Mucosa of rectum (tissue), 2 donors: ENCODE measurements at regions not wholly inside any gene's neighbourhood (a gene's known extent, or its start where the extent isn't known, plus 50 kb on each side); places are given as distances from the start of the nearest gene placed in this dataset.

Experiments
- H3K27ac ChIP-seq, 2 donors: one replicate each; pipeline ENCODE4 v1.7.0; 2013; ENCODE audit warnings: inconsistent platforms in 2 of 2, low read depth in 2 of 2, low read length in 2 of 2
- H3K27me3 ChIP-seq, 2 donors: one replicate each; pipeline ENCODE4 v1.7.0; 2013; ENCODE audit warnings: low read length in 2 of 2; ENCODE audit not compliant: control insufficient read depth in 2 of 2, insufficient read depth in 2 of 2
- H3K36me3 ChIP-seq, 2 donors: one replicate each; pipeline ENCODE4 v1.7.0; 2013; ENCODE audit warnings: low read length in 2 of 2; ENCODE audit not compliant: control insufficient read depth in 2 of 2, insufficient read depth in 2 of 2
- H3K4me1 ChIP-seq, 2 donors: one replicate each; pipeline ENCODE4 v1.7.0; 2013; ENCODE audit warnings: low read length in 2 of 2, mild to moderate bottlenecking in 1 of 2; ENCODE audit not compliant: control insufficient read depth in 2 of 2, insufficient read depth in 2 of 2
- H3K4me3 ChIP-seq, 2 donors: one replicate each; pipeline ENCODE4 v1.7.0; 2013; ENCODE audit warnings: low read length in 2 of 2
- H3K9ac ChIP-seq, 2 donors: one replicate each; pipeline ENCODE4 v1.7.0; 2013; ENCODE audit warnings: low read length in 2 of 2, low read depth in 1 of 2, mild to moderate bottlenecking in 1 of 2
- H3K9me3 ChIP-seq, 2 donors: one replicate each; pipeline ENCODE4 v1.7.0; 2013; ENCODE audit warnings: low read length in 2 of 2; ENCODE audit not compliant: control insufficient read depth in 2 of 2
- donor health status: healthy.
- donor health status: Normal muscosa, but diverticular disease.

- Histone ChIP-seq H3K9me3 (no peaks in the 10 kb centered on the region), H3K27ac (no peak overlapping the region), H3K4me3 (no peak overlapping the region), H3K9ac (no peak overlapping the region), H3K27me3 (no peaks in the 10 kb centered on the region), H3K36me3 (no peaks in the 10 kb centered on the region), H3K4me1 (no peaks in the 10 kb centered on the region)
Observed at GRCh38 chr2:226267516-226268289, 531.9 kb downstream of the IRS1 start.

GRCh38 chr2:226256709-226257376, 542.8 kb downstream of the IRS1 start:
- Histone ChIP-seq H3K4me3 (no peak overlapping the region), H3K27ac (no peak overlapping the region), H3K36me3 (no peaks in the 10 kb centered on the region), H3K4me1 (no peaks in the 10 kb centered on the region), H3K27me3 (no peaks in the 10 kb centered on the region), H3K9me3 (no peaks in the 10 kb centered on the region), H3K9ac (no peak overlapping the region)

- Histone ChIP-seq H3K27ac (no peak overlapping the region), H3K9ac (no peak overlapping the region), H3K27me3 (no peaks in the 10 kb centered on the region)
Observed at GRCh38 chr2:226256237-226256636, 543.4 kb downstream of the IRS1 start.

GRCh38 chr2:226251661-226252060, 548.0 kb downstream of the IRS1 start:
- Histone ChIP-seq H3K27me3 (no peaks in the 10 kb centered on the region), H3K4me1 (no peaks in the 10 kb centered on the region), H3K9ac (no peak overlapping the region), H3K36me3 (no peaks in the 10 kb centered on the region), H3K9me3 (no peaks in the 10 kb centered on the region), H3K27ac (no peak overlapping the region), H3K4me3 (no peak overlapping the region)

More at GRCh38 chr2:226256237-226256636, 543.4 kb downstream of the IRS1 start:
- Histone ChIP-seq H3K36me3 (no peaks in the 10 kb centered on the region), H3K9me3 (no peaks in the 10 kb centered on the region), H3K4me1 (no peaks in the 10 kb centered on the region), H3K4me3 (no peak overlapping the region)

GRCh38 chr2:226247289-226248275, 552.0 kb downstream of the IRS1 start:
- Histone ChIP-seq H3K9me3 (no peaks in the 10 kb centered on the region), H3K4me3 (no peak overlapping the region), H3K36me3 (no peaks in the 10 kb centered on the region), H3K4me1 (no peaks in the 10 kb centered on the region), H3K9ac (no peak overlapping the region), H3K27ac (no peak overlapping the region), H3K27me3 (no peaks in the 10 kb centered on the region)

- H3K27ac ChIP-seq = no peak overlapping the region
- H3K4me3 ChIP-seq = no peak overlapping the region
- H3K27me3 ChIP-seq = no peaks in the 10 kb centered on the region
- no peaks in the 10 kb centered on the region for H3K36me3 ChIP-seq
- H3K4me1 ChIP-seq = no peaks in the 10 kb centered on the region
- H3K9ac ChIP-seq = no peak overlapping the region
- no peaks in the 10 kb centered on the region for H3K9me3 ChIP-seq
Observed at GRCh38 chr2:226234187-226234586, 565.4 kb downstream of the IRS1 start.

- H3K4me1 ChIP-seq = no peaks in the 10 kb centered on the region
- H3K27me3 ChIP-seq = no peaks in the 10 kb centered on the region
- no peaks in the 10 kb centered on the region for H3K9me3 ChIP-seq
- H3K4me3 ChIP-seq = no peak overlapping the region
- H3K9ac ChIP-seq = no peak overlapping the region
- H3K36me3 ChIP-seq = no peaks in the 10 kb centered on the region
- H3K27ac ChIP-seq = no peak overlapping the region
Observed at GRCh38 chr2:226233388-226233787, 566.2 kb downstream of the IRS1 start.

GRCh38 chr2:226228080-226228479, 571.5 kb downstream of the IRS1 start:
- H3K4me1 ChIP-seq = no peaks in the 10 kb centered on the region

GRCh38 chr2:226227341-226227740, 572.3 kb downstream of the IRS1 start:
- H3K4me3 ChIP-seq = no peak overlapping the region
- H3K27me3 ChIP-seq = no peaks in the 10 kb centered on the region
- no peaks in the 10 kb centered on the region for H3K36me3 ChIP-seq
- no peaks in the 10 kb centered on the region for H3K4me1 ChIP-seq
- H3K9ac ChIP-seq = no peak overlapping the region
- H3K9me3 ChIP-seq = no peaks in the 10 kb centered on the region
- no peak overlapping the region for H3K27ac ChIP-seq

More at GRCh38 chr2:226228080-226228479, 571.5 kb downstream of the IRS1 start:
- Histone ChIP-seq H3K9me3 (no peaks in the 10 kb centered on the region), H3K27me3 (no peaks in the 10 kb centered on the region), H3K4me3 (no peak overlapping the region), H3K27ac (no peak overlapping the region), H3K36me3 (no peaks in the 10 kb centered on the region), H3K9ac (no peak overlapping the region)

GRCh38 chr2:226223704-226224103, 575.9 kb downstream of the IRS1 start:
- no peak overlapping the region for H3K9ac ChIP-seq
- no peaks in the 10 kb centered on the region for H3K36me3 ChIP-seq
- H3K4me3 ChIP-seq = no peak overlapping the region
- no peaks in the 10 kb centered on the region for H3K4me1 ChIP-seq
- no peak overlapping the region for H3K27ac ChIP-seq
- no peaks in the 10 kb centered on the region for H3K9me3 ChIP-seq
- no peaks in the 10 kb centered on the region for H3K27me3 ChIP-seq
